Neural cell (in vitro differentiated cells): ENCODE measurements at regions not wholly inside any gene's neighbourhood (a gene's known extent, or its start where the extent isn't known, plus 50 kb on each side); places are given as distances from the start of the nearest gene placed in this dataset.

Experiments used
- CTCF ChIP-seq: fragments of 450-650 bp; IDR thresholded peaks from 2 replicates; pipeline ENCODE4 v1.5.1; 2014; ENCODE audit warnings: antibody characterized with exemption, mild to moderate bottlenecking, moderate library complexity; ENCODE audit not compliant: poor library complexity, severe bottlenecking
- EP300 ChIP-seq: fragments of 450-650 bp; conservative IDR thresholded peaks from 2 replicates; pipeline ENCODE4 v1.6.1; 2014; ENCODE audit warnings: antibody characterized with exemption, mild to moderate bottlenecking, moderate library complexity; ENCODE audit not compliant: poor library complexity, severe bottlenecking
- EZH2 ChIP-seq: fragments of 200-600, 300-800 bp; shearing (Covaris generic), sonication (generic); IDR thresholded peaks from 2 replicates; pipeline ENCODE4 v1.6.1; 2014; ENCODE audit warnings: antibody characterized with exemption, low read length, borderline replicate concordance, mild to moderate bottlenecking; ENCODE audit not compliant: insufficient read depth, poor library complexity, severe bottlenecking
- MXI1 ChIP-seq: fragments of 450-650 bp; conservative IDR thresholded peaks from 2 replicates; pipeline ENCODE4 v1.6.1; 2014; ENCODE audit warnings: antibody characterized with exemption, mild to moderate bottlenecking; ENCODE audit not compliant: poor library complexity, severe bottlenecking
- POLR2AphosphoS5 ChIP-seq: IDR thresholded peaks from 2 replicates; pipeline ENCODE4 v1.6.1; 2012
- REST ChIP-seq: IDR thresholded peaks from 2 replicates; pipeline ENCODE4 v1.6.1; 2012; ENCODE audit warnings: borderline replicate concordance

GRCh38 chr1:169012416-169012815 lies 94.1 kb upstream of the ATP1B1 start:
- TF ChIP-seq POLR2AphosphoS5 (no peak), EZH2 (no peak), CTCF (no peak), EP300 (no peak), MXI1 (no peak), REST (no peak)
